ENCODE measurements at regions not wholly inside any gene's neighbourhood (a gene's known extent, or its start where the extent isn't known, plus 50 kb on each side); places are given as distances from the start of the nearest gene placed in this dataset.

GRCh38 chr15:37636736-37637135 lies 297.7 kb upstream of the TMCO5A start:
- no peak for DNase-seq
- TF ChIP-seq, protein P1, sequence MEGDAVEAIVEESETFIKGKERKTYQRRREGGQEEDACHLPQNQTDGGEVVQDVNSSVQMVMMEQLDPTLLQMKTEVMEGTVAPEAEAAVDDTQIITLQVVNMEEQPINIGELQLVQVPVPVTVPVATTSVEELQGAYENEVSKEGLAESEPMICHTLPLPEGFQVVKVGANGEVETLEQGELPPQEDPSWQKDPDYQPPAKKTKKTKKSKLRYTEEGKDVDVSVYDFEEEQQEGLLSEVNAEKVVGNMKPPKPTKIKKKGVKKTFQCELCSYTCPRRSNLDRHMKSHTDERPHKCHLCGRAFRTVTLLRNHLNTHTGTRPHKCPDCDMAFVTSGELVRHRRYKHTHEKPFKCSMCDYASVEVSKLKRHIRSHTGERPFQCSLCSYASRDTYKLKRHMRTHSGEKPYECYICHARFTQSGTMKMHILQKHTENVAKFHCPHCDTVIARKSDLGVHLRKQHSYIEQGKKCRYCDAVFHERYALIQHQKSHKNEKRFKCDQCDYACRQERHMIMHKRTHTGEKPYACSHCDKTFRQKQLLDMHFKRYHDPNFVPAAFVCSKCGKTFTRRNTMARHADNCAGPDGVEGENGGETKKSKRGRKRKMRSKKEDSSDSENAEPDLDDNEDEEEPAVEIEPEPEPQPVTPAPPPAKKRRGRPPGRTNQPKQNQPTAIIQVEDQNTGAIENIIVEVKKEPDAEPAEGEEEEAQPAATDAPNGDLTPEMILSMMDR (IDR thresholded peaks at IDR 0.05) = no peak
- no peak for TF ChIP-seq POLR2A (IDR thresholded peaks at IDR 0.05)
- intact Hi-C loops (cut with DNase I) = no loop called here
- no peak overlapping the region for H3K27ac ChIP-seq
- H3K4me3 ChIP-seq = no peak overlapping the region
- H3K36me3 ChIP-seq (replicated peaks in 1 of 2) = no peaks in the 10 kb centered on the region
- no peaks in the 10 kb centered on the region for H3K27me3 ChIP-seq
- 63 to 85% (median 76%) methylated on average over 1 of the region's 1 CpG for WGBS, 4 donors
- H3K9me3 ChIP-seq (replicated peaks in 1 of 3) = no peaks in the 10 kb centered on the region
- H3K4me1 ChIP-seq (replicated peaks in 1 of 2) = no peaks in the 10 kb centered on the region

- no peaks in the 10 kb centered on the region for H3K9me3 ChIP-seq (replicated peaks in 1 of 3)
- no peak for DNase-seq
Measured at GRCh38 chr15:37638116-37638515, 296.3 kb upstream of the TMCO5A start.

GRCh38 chr15:37638691-37639090 lies 295.7 kb upstream of the TMCO5A start:
- no peak for TF ChIP-seq POLR2A (IDR thresholded peaks at IDR 0.05)
- TF ChIP-seq, protein P1 (IDR thresholded peaks at IDR 0.05) = no peak
- H3K27ac ChIP-seq = no peak overlapping the region
- H3K4me3 ChIP-seq = no peak overlapping the region
- no peaks in the 10 kb centered on the region for H3K9me3 ChIP-seq (replicated peaks in 1 of 3)
- H3K27me3 ChIP-seq = no peaks in the 10 kb centered on the region
- no peaks in the 10 kb centered on the region for H3K36me3 ChIP-seq (replicated peaks in 1 of 2)
- intact Hi-C loops (cut with DNase I) = no loop called here
- no peak for DNase-seq
- H3K4me1 ChIP-seq (replicated peaks in 1 of 2) = no peaks in the 10 kb centered on the region

More at GRCh38 chr15:37638116-37638515, 296.3 kb upstream of the TMCO5A start:
- intact Hi-C loops (cut with DNase I) = no loop called here
- H3K27me3 ChIP-seq = no peaks in the 10 kb centered on the region
- TF ChIP-seq, protein P1 (IDR thresholded peaks at IDR 0.05) = no peak
- TF ChIP-seq POLR2A (IDR thresholded peaks at IDR 0.05) = no peak
- no peak overlapping the region for H3K27ac ChIP-seq
- H3K4me1 ChIP-seq (replicated peaks in 1 of 2) = no peaks in the 10 kb centered on the region
- no peaks in the 10 kb centered on the region for H3K36me3 ChIP-seq (replicated peaks in 1 of 2)
- H3K4me3 ChIP-seq = no peak overlapping the region

DNA sequence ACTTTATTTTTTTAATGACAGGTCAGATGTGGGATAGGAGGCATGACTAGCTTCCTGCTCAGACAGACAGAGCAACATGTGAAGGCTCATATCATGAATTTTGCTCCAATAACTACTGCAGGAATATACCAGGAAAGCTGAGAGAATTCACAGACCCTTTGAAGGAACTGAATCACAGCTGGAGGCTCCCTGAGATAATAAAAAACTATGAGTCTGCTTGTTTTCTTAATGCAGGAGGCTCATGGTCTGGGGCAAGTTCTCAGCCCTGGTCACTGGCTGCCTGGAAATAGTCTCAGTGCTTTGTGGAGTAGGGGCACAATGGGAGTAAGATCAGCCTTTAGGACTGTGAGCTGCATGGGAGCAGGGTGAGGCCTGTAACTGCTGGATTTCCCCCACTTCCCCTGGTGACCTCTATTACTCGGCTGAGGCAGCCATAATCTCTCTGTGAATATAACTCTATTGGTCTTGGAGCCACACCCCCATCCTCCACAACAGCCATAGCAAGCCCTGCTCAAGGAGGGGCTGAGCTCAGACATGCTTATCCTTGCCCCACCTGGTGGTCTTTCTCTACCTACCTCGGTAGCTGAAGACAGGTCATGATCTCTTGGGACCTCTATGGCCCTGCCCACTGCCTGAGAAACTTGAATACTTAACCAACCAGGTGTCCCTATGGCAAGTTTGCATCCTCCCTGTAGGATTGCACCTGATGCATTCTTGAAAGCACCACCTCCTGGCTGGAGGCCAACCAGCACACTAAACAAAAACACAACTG lies 281.6 kb upstream of the TMCO5A start:
- Histone ChIP-seq H3K27me3 (no peaks in the 10 kb centered on the region), H3K9me3 (replicated peaks in 1 of 3) (no peaks in the 10 kb centered on the region), H3K27ac (no peak overlapping the region), H3K4me1 (replicated peaks in 1 of 2) (no peaks in the 10 kb centered on the region), H3K4me3 (no peak overlapping the region), H3K36me3 (replicated peaks in 1 of 2) (no peaks in the 10 kb centered on the region)
- TF ChIP-seq POLR2A (IDR thresholded peaks at IDR 0.05) = no peak
- WGBS, 4 donors = 17 to 67% (median 64%) methylated on average over 1 to 2 of the region's 2 CpGs
- no peak for DNase-seq
- intact Hi-C loops (cut with DNase I) = no loop called here

DNA sequence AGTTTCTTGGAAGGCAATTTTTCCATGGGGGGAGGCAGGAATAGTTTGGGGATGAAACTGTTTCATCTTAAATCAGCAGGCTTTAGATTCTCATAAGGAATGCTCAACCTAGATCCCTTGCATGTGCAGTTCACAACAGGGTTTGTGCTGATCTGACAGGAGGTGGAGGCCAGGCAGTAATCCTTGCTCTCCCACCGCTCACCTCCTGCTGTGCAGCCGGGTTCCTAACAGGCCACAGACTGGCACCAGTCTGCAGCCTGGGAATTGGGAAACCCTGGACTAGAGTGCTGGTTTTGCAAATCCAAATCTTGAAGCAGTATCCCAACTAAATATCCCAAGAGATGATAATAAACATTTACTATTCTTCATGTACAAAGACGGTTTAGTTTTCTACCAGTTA lies 256.3 kb upstream of the TMCO5A start:
- H3K4me1 ChIP-seq (replicated peaks in 1 of 2) = no peaks in the 10 kb centered on the region
- H3K4me3 ChIP-seq = no peak overlapping the region
- no peaks in the 10 kb centered on the region for H3K27me3 ChIP-seq
- H3K9me3 ChIP-seq (replicated peaks in 1 of 3) = no peaks in the 10 kb centered on the region
- intact Hi-C loops (cut with DNase I) = no loop called here
- WGBS, 4 donors = 75 to 86% (median 78%) methylated on average over 3 of the region's 3 CpGs
- no peaks in the 10 kb centered on the region for H3K36me3 ChIP-seq (replicated peaks in 1 of 2)
- H3K27ac ChIP-seq = no peak overlapping the region
- no peak for DNase-seq
- no peak for TF ChIP-seq POLR2A (IDR thresholded peaks at IDR 0.05)
- TF ChIP-seq, protein P1 (IDR thresholded peaks at IDR 0.05) = no peak
